MCF 10A (cell line): ENCODE measurements at regions not wholly inside any gene's neighbourhood (a gene's known extent, or its start where the extent isn't known, plus 50 kb on each side); places are given as distances from the start of the nearest gene placed in this dataset.
A peak's percentile ranks its signal among the peaks of the same experiment; 100 is the strongest.

Source experiments
- BruUV-seq: library from RNA; stranded (reverse); fragments of 400-500 nt; replicated peaks from 2 replicates; lab custom pipeline; 2021; lab: Mats Ljungman, UMichigan
- CTCF ChIA-PET: fragments of 300-600 bp; sonication (Branson Sonifier 250); formaldehyde crosslinking; extraction: SDS; loops from one replicate; lab custom pipeline; 2021; ENCODE audit warnings: antibody characterized with exemption, inconsistent platforms; lab: Yijun Ruan, JAX
- POLR2A ChIA-PET: fragments of 300-600, 350-650 bp; sonication (Branson Sonifier 250); formaldehyde crosslinking; extraction: SDS; loops from one replicate; lab custom pipeline; 2020; ENCODE audit warnings: antibody characterized with exemption, inconsistent platforms; lab: Yijun Ruan, JAX
- DNase-seq: peaks from one replicate; pipeline ENCODE4 v3.0.0-alpha.2; 2018; ENCODE audit not compliant: unreplicated experiment
- H3K27ac Mint-ChIP-seq: one replicate; pipeline ENCODE4 v1.8.0; 2022; ENCODE audit warnings: mild to moderate bottlenecking, low read depth, mixed read lengths; ENCODE audit not compliant: unreplicated experiment
- H3K27me3 Mint-ChIP-seq: one replicate; pipeline ENCODE4 v1.8.0; 2022; ENCODE audit warnings: mixed read lengths; ENCODE audit not compliant: insufficient read depth, unreplicated experiment
- H3K36me3 Mint-ChIP-seq: one replicate; pipeline ENCODE4 v1.8.0; 2022; ENCODE audit warnings: mild to moderate bottlenecking, moderate library complexity, mixed read lengths; ENCODE audit not compliant: insufficient read depth, unreplicated experiment
- H3K4me1 Mint-ChIP-seq: one replicate; pipeline ENCODE4 v1.8.0; 2022; ENCODE audit warnings: mixed read lengths; ENCODE audit not compliant: insufficient read depth, unreplicated experiment
- H3K4me3 Mint-ChIP-seq: one replicate; pipeline ENCODE4 v1.8.0; 2022; ENCODE audit warnings: mild to moderate bottlenecking, moderate library complexity, mixed read lengths; ENCODE audit not compliant: unreplicated experiment
- H3K9me3 Mint-ChIP-seq: one replicate; pipeline ENCODE4 v1.8.0; 2022; ENCODE audit warnings: mixed read lengths; ENCODE audit not compliant: unreplicated experiment
- CTCF ChIP-seq: fragments of 200-600 bp; IDR thresholded peaks from one replicate; pipeline ENCODE4 v1.8.0; 2022; ENCODE audit warnings: antibody characterized with exemption, mild to moderate bottlenecking; ENCODE audit not compliant: unreplicated experiment
- intact Hi-C: fragments of 100-400 bp; cut with micrococcal nuclease; formaldehyde crosslinking; loops from 2 replicates; pipeline ENCODE4 v1.14.1; 2022

- intact Hi-C loops, result loop anchor here (10.0 kb wide), 2 partner anchors 236 to 996 kb away; no protein-coding TSS in a partner anchor
- CTCF ChIA-PET, result interaction anchor here (0.7 to 0.9 kb wide), 4 partner anchors 9 to 205 kb away, joined by 3 to 4 read pairs (median 3); no protein-coding TSS in a partner anchor
- H3K36me3 Mint-ChIP-seq, result no peaks in the 10 kb centered on the region
- no peaks in the 10 kb centered on the region for H3K4me1 Mint-ChIP-seq
- POLR2A ChIA-PET, result no interaction called here
- H3K27ac Mint-ChIP-seq, result no peak overlapping the region
- H3K4me3 Mint-ChIP-seq, result no peak overlapping the region
- no peaks in the 10 kb centered on the region for H3K27me3 Mint-ChIP-seq
- TF ChIP-seq CTCF, result no peak
- H3K9me3 Mint-ChIP-seq, result no peaks in the 10 kb centered on the region
- DNase-seq, result no peak
- no TSS peak for BruUV-seq
These were observed 1038.9 kb downstream of the BRINP3 start for GRCh38 chr1:189438808-189439207.

- Mint-ChIP-seq H3K27ac (no peak overlapping the region), H3K36me3 (no peaks in the 10 kb centered on the region), H3K4me3 (no peak overlapping the region), H3K27me3 (no peaks in the 10 kb centered on the region), H3K4me1 (no peaks in the 10 kb centered on the region), H3K9me3 (peaks cover 10% of the 10 kb centered on the region)
- no peak for DNase-seq
- ChIA-PET POLR2A (no interaction called here), CTCF (no interaction called here)
- no peak for TF ChIP-seq CTCF
- intact Hi-C loops, result no loop called here
- BruUV-seq, result no TSS peak
These were observed 1014.5 kb downstream of the BRINP3 start for GRCh38 chr1:189463166-189463565.

DNA sequence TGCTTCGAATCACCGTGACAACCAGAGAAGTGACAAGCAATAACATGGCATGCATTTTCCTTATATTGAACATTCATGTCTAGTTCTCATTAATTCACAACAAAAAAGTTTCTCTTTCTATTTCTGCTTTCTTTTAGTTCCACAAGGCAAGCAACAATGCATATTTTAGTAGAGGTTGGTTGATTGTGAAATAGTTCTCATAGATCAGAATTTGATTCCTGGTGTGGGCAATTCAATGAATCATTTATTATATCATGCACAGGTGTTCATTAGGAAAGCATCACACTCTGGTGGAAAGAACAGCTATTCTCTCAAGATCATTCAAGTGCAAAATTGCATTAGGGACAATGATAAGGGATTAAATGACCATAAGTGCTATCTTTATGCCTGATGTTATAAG lies 980.9 kb downstream of the BRINP3 start:
- Mint-ChIP-seq H3K36me3 (no peaks in the 10 kb centered on the region), H3K9me3 (no peaks in the 10 kb centered on the region), H3K4me3 (no peak overlapping the region), H3K4me1 (no peaks in the 10 kb centered on the region), H3K27ac (no peak overlapping the region), H3K27me3 (no peaks in the 10 kb centered on the region)
- peak; percentile 16 for DNase-seq
- intact Hi-C loops, result no loop called here
- POLR2A ChIA-PET, result no interaction called here
- TF ChIP-seq CTCF, result no peak
- no TSS peak for BruUV-seq
- CTCF ChIA-PET, result interaction anchor here (0.6 kb wide), 1 partner anchor 105 kb away, joined by 3 read pairs; no protein-coding TSS in a partner anchor

DNA sequence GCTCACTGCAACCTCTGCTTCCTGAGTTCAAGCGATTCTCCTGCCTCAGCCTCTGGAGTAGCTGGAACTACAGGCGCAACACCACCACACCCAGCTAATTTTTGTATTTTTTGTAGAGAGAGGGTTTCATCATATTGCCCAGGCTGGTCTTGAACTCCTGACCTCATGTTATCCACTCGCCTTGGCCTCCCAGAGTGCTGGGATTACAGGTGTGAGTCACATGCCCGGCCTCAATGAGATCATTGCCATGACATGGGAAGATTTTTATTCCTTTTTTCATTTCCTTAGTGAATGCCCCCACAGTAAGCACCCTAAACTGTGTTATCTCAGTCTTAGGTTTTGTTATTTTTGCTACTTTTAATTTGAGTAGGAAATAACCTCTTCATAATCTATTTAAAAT lies 977.9 kb downstream of the BRINP3 start:
- no peak for TF ChIP-seq CTCF
- Mint-ChIP-seq H3K27ac (no peak overlapping the region), H3K4me1 (no peaks in the 10 kb centered on the region), H3K4me3 (no peak overlapping the region), H3K27me3 (no peaks in the 10 kb centered on the region), H3K36me3 (no peaks in the 10 kb centered on the region), H3K9me3 (peaks cover 4% of the 10 kb centered on the region)
- intact Hi-C loops, result no loop called here
- no TSS peak for BruUV-seq
- DNase-seq, result peak; percentile 9
- ChIA-PET POLR2A (interaction anchor here (0.7 kb wide), 1 partner anchor 75 kb away, joined by 3 read pairs; no protein-coding TSS in a partner anchor), CTCF (no interaction called here)
